Activated CD4-positive, alpha-beta T cell treated with anti-CD3 and anti-CD28 coated beads, Interleukin-2, amount 50 U/mL, for 48 hours (primary cell): ENCODE measurements at regions not wholly inside any gene's neighbourhood (a gene's known extent, or its start where the extent isn't known, plus 50 kb on each side); places are given as distances from the start of the nearest gene placed in this dataset.

Source experiments
- DNase-seq, 2 experiments: peaks; one replicate each; pipeline ENCODE4 v3.0.0-alpha.2; 2020

GRCh38 chr2:120461546-120462537, 115.9 kb downstream of the INHBB start:
- DNase-seq, result no peak

- DNase-seq, result no peak
These were observed 117.6 kb downstream of the INHBB start for GRCh38 chr2:120463527-120463926.

GRCh38 chr2:120463996-120464395, 118.1 kb downstream of the INHBB start:
- no peak for DNase-seq

- no peak for DNase-seq
These were observed 118.6 kb downstream of the INHBB start for GRCh38 chr2:120464448-120464931.

GRCh38 chr2:120465012-120465700, 119.2 kb downstream of the INHBB start:
- DNase-seq, result no peak

- DNase-seq, result no peak
These were observed 119.7 kb downstream of the INHBB start for GRCh38 chr2:120465701-120465988.

GRCh38 chr2:120465989-120466703, 120.2 kb downstream of the INHBB start:
- DNase-seq, result no peak

- no peak for DNase-seq
These were observed 120.7 kb downstream of the INHBB start for GRCh38 chr2:120466704-120467054.

- no peak for DNase-seq
These were observed 122.2 kb downstream of the INHBB start for GRCh38 chr2:120468136-120468535.

- no peak for DNase-seq
These were observed 123.5 kb downstream of the INHBB start for GRCh38 chr2:120469426-120469825.

- no peak for DNase-seq
These were observed 124.4 kb downstream of the INHBB start for GRCh38 chr2:120470041-120470965.

GRCh38 chr2:120471166-120471565, 125.2 kb downstream of the INHBB start:
- no peak for DNase-seq

- no peak for DNase-seq
These were observed 126.1 kb downstream of the INHBB start for GRCh38 chr2:120472031-120472430.

GRCh38 chr2:120472891-120473309, 127.0 kb downstream of the INHBB start:
- DNase-seq, result no peak

GRCh38 chr2:120473522-120474271, 127.8 kb downstream of the INHBB start:
- no peak for DNase-seq

- no peak for DNase-seq
These were observed 128.6 kb downstream of the INHBB start for GRCh38 chr2:120474486-120474885.

- no peak for DNase-seq
These were observed 130.2 kb downstream of the INHBB start for GRCh38 chr2:120476141-120476540.

- DNase-seq, result no peak
These were observed 131.3 kb downstream of the INHBB start for GRCh38 chr2:120477198-120477597.

- DNase-seq, result no peak
These were observed 132.0 kb downstream of the INHBB start for GRCh38 chr2:120477831-120478481.

- DNase-seq, result no peak
These were observed 134.5 kb downstream of the INHBB start for GRCh38 chr2:120480346-120480902.
